ENCODE measurements at regions not wholly inside any gene's neighbourhood (a gene's known extent, or its start where the extent isn't known, plus 50 kb on each side); places are given as distances from the start of the nearest gene placed in this dataset.

- no peak for DNase-seq (ENCODE audit: low read depth)
- TF ChIP-seq CTCF (IDR thresholded peaks at IDR 0.05; ENCODE audit: insufficient read depth, low read depth, low read length) = no peak
- no peak overlapping the region for H3K4me3 ChIP-seq (ENCODE audit: low read depth, low read length)
Measured at GRCh38 chr10:88127269-88127668, 263.8 kb downstream of the PTEN start.

GRCh38 chr10:88127766-88128165 is 264.3 kb downstream of the PTEN start:
- no peak for TF ChIP-seq CTCF (IDR thresholded peaks at IDR 0.05; ENCODE audit: insufficient read depth, low read depth, low read length)
- H3K4me3 ChIP-seq (ENCODE audit: low read depth, low read length) = no peak overlapping the region
- DNase-seq (ENCODE audit: low read depth) = no peak

GRCh38 chr10:88129013-88129412 is 265.6 kb downstream of the PTEN start:
- TF ChIP-seq CTCF (IDR thresholded peaks at IDR 0.05; ENCODE audit: insufficient read depth, low read depth, low read length) = no peak
- H3K4me3 ChIP-seq (ENCODE audit: low read depth, low read length) = no peak overlapping the region
- DNase-seq (ENCODE audit: low read depth) = no peak

- TF ChIP-seq CTCF (IDR thresholded peaks at IDR 0.05; ENCODE audit: insufficient read depth, low read depth, low read length) = no peak
- DNase-seq (ENCODE audit: low read depth) = no peak
- H3K4me3 ChIP-seq (ENCODE audit: low read depth, low read length) = no peak overlapping the region
Measured at GRCh38 chr10:88130912-88131311, 267.5 kb downstream of the PTEN start.

GRCh38 chr10:88131511-88132139 is 268.2 kb downstream of the PTEN start:
- H3K4me3 ChIP-seq (ENCODE audit: low read depth, low read length) = no peak overlapping the region
- peak; percentile 21 for DNase-seq (ENCODE audit: low read depth)
- no peak for TF ChIP-seq CTCF (IDR thresholded peaks at IDR 0.05; ENCODE audit: insufficient read depth, low read depth, low read length)

- H3K4me3 ChIP-seq (ENCODE audit: low read depth, low read length) = no peak overlapping the region
- no peak for TF ChIP-seq CTCF (IDR thresholded peaks at IDR 0.05; ENCODE audit: insufficient read depth, low read depth, low read length)
- DNase-seq (ENCODE audit: low read depth) = no peak
Measured at GRCh38 chr10:88136712-88137111, 273.3 kb downstream of the PTEN start.

DNA sequence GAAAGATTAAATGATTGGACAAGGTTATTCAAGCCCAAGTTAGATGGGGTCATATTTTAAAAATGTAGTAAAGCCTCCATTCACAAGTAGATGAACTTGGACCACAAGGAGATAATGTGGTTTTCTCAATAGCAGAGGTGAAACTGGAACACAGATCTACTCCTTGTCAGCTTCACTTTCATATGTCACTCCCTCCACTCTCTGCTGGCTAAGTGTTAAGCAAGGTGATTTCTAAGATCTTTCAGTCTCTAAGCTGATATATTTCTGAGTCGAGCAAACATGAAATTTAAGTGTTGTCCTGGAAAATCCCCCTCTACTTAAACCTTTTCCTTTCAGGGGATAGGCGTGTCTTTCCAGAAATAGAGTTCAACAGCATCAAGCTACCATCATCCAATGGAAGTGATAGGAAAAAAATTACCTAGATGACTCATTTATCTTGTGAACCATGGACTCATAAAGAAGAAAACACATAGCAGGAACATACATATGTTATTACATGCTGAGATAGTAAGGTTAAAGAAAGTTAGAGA is 275.0 kb downstream of the PTEN start:
- no peak for DNase-seq (ENCODE audit: low read depth)
- H3K4me3 ChIP-seq (ENCODE audit: low read depth, low read length) = no peak overlapping the region
- TF ChIP-seq CTCF (IDR thresholded peaks at IDR 0.05; ENCODE audit: insufficient read depth, low read depth, low read length) = no peak

Measured in fibroblast of villous mesenchyme (primary cell).